Type B pancreatic cell (in vitro differentiated cells): ENCODE measurements at regions not wholly inside any gene's neighbourhood (a gene's known extent, or its start where the extent isn't known, plus 50 kb on each side); places are given as distances from the start of the nearest gene placed in this dataset.

Source experiments
- DNase-seq: peaks from one replicate; pipeline ENCODE4 v3.0.0; 2021; ENCODE audit warnings: mixed read lengths; ENCODE audit not compliant: unreplicated experiment; ENCODE audit errors: extremely low spot score
- H3K27ac Mint-ChIP-seq: 2 replicates; pipeline ENCODE4 v1.8.0; 2021; ENCODE audit warnings: mild to moderate bottlenecking, mixed read lengths
- H3K27me3 Mint-ChIP-seq: 2 replicates; pipeline ENCODE4 v1.8.0; 2021; ENCODE audit warnings: mixed read lengths
- H3K36me3 Mint-ChIP-seq: 2 replicates; pipeline ENCODE4 v1.8.0; 2021; ENCODE audit warnings: mixed read lengths
- H3K4me1 Mint-ChIP-seq: one replicate; pipeline ENCODE4 v1.8.0; 2021; ENCODE audit warnings: mixed read lengths; ENCODE audit not compliant: unreplicated experiment
- H3K4me3 Mint-ChIP-seq: 2 replicates; pipeline ENCODE4 v1.8.0; 2021; ENCODE audit warnings: mild to moderate bottlenecking, mixed read lengths
- H3K9me3 Mint-ChIP-seq: 2 replicates; pipeline ENCODE4 v1.8.0; 2021; ENCODE audit warnings: mixed read lengths
- TF ChIP-seq, protein P1 (sequence below): fragments of 200-600 bp; sonication (generic); conservative IDR thresholded peaks from 2 replicates; pipeline ENCODE4 v1.5.0; 2021; ENCODE audit warnings: antibody characterized with exemption, mild to moderate bottlenecking

DNA sequence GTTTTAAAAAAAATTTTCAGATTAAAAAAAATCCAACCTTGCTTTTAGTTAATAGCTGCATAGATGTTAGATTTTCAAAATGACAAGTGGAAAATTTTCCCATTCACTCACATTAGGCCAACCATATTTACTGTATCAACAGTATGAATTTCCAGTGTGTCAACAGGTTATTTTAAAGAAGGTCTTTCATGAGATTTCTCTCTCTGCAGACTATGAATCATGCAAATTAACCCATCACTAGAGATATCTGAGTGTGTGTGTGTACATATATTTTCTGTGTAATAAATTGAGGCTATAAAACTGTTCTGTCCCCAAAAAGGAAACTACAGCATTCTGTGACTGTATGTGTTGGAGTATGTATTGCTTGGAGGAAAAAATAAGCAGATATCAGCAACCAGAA, 305.6 kb downstream of the ARL4A start:
- Mint-ChIP-seq H3K4me1 (no peaks in the 10 kb centered on the region), H3K9me3 (peaks cover 4% of the 10 kb centered on the region), H3K27ac (no peak overlapping the region), H3K27me3 (no peaks in the 10 kb centered on the region), H3K36me3 (no peaks in the 10 kb centered on the region), H3K4me3 (no peak overlapping the region)
- TF ChIP-seq, protein P1, sequence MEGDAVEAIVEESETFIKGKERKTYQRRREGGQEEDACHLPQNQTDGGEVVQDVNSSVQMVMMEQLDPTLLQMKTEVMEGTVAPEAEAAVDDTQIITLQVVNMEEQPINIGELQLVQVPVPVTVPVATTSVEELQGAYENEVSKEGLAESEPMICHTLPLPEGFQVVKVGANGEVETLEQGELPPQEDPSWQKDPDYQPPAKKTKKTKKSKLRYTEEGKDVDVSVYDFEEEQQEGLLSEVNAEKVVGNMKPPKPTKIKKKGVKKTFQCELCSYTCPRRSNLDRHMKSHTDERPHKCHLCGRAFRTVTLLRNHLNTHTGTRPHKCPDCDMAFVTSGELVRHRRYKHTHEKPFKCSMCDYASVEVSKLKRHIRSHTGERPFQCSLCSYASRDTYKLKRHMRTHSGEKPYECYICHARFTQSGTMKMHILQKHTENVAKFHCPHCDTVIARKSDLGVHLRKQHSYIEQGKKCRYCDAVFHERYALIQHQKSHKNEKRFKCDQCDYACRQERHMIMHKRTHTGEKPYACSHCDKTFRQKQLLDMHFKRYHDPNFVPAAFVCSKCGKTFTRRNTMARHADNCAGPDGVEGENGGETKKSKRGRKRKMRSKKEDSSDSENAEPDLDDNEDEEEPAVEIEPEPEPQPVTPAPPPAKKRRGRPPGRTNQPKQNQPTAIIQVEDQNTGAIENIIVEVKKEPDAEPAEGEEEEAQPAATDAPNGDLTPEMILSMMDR = no peak
- DNase-seq = no peak

DNA sequence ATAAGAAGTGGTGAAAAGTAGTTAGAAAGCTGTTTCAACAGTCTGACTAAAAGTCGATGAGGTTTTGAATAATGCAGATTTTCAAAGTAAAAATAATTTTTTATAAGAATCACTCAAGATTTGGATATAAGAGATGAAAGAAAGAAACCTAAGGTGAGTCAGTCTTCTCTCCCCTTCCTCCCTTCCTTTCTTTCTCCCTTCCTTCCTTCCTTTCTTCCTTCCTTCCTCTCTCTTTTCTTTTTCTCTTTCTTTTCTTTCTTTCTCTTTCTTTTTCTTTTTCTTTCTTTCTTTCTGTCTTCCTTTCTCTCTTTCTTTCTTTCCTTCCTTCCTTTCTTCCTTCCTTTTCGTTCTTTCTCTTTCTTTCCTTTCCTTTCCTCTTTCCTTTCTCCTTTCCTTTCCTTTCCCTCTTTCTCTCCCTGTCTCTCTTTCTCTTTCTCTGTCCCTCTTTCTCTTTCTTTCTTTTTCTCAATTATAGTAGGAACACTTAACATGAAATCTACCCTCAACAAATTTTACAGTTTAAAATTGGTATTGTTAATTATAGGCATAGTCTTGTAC, 308.6 kb downstream of the ARL4A start:
- H3K36me3 Mint-ChIP-seq = no peaks in the 10 kb centered on the region
- H3K4me1 Mint-ChIP-seq = no peaks in the 10 kb centered on the region
- TF ChIP-seq, protein P1 = no peak
- no peaks in the 10 kb centered on the region for H3K27me3 Mint-ChIP-seq
- no peak for DNase-seq
- no peak overlapping the region for H3K27ac Mint-ChIP-seq
- no peak overlapping the region for H3K4me3 Mint-ChIP-seq
- peaks cover 11% of the 10 kb centered on the region for H3K9me3 Mint-ChIP-seq

DNA sequence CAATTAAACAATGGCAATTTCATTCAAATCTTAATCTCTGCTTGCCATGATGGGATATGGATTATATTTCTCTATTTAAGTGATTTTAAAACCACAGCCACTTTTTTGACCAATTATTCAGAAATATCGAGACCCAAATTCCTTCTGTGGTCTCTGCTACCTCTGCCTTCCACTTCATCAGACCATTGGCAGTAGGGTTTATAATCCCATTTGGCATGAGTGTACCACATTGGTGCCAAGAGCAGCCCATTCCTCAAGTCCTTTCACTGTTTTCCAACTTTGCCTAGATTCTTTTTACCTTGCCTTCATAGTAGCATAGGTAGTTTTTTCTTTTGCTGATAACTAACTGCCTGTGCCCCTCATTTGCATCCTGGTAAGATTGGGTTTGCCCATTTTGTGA, 319.9 kb downstream of the ARL4A start:
- Mint-ChIP-seq H3K27me3 (no peaks in the 10 kb centered on the region), H3K27ac (no peak overlapping the region), H3K36me3 (no peaks in the 10 kb centered on the region), H3K9me3 (peaks cover 8% of the 10 kb centered on the region), H3K4me3 (no peak overlapping the region), H3K4me1 (no peaks in the 10 kb centered on the region)
- TF ChIP-seq, protein P1 = no peak
- no peak for DNase-seq

DNA sequence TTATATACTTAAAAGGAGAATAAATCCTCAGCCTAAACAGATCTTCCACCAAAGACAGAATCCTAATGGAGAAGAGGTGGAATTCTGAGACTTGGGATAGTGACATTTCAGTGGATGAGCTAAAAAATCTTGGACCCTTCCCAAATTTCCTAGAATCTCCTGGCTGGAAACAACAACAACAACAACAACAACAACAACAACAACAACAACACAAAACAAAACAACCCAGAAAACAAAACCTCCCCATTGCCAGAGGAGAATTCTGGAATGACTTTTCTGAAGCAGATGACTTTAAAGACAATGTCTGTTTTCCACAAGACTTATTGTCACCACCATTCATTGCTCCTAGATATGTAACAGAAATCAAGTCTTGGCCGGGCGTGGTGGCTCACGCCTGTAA, 322.1 kb downstream of the ARL4A start:
- H3K4me1 Mint-ChIP-seq = no peaks in the 10 kb centered on the region
- no peak for DNase-seq
- no peaks in the 10 kb centered on the region for H3K36me3 Mint-ChIP-seq
- peaks cover 8% of the 10 kb centered on the region for H3K9me3 Mint-ChIP-seq
- TF ChIP-seq, protein P1 = no peak
- H3K27ac Mint-ChIP-seq = no peak overlapping the region
- no peak overlapping the region for H3K4me3 Mint-ChIP-seq
- no peaks in the 10 kb centered on the region for H3K27me3 Mint-ChIP-seq

DNA sequence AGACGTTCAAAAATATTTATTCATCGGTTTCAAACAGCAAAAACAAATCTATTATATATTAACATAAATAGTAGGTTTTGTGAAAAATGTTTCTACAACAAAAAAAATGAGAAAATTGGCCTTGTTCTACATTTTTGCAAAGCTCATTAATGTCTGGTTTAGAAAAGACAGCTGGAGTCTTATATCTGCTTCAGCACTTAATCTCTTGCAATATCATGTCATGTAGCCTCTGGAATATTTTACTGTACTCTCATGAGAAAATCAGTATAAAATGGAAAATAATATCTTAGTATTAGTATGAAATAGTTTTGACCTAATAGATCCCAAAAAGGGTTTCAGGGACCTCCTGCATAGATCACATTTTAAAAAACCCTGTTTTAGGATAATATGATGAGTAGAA, 326.6 kb downstream of the ARL4A start:
- Mint-ChIP-seq H3K4me1 (peaks cover 20% of the 10 kb centered on the region), H3K27me3 (no peaks in the 10 kb centered on the region), H3K9me3 (peaks cover 8% of the 10 kb centered on the region), H3K36me3 (no peaks in the 10 kb centered on the region), H3K4me3 (no peak overlapping the region), H3K27ac (no peak overlapping the region)
- no peak for DNase-seq
- TF ChIP-seq, protein P1 = no peak

DNA sequence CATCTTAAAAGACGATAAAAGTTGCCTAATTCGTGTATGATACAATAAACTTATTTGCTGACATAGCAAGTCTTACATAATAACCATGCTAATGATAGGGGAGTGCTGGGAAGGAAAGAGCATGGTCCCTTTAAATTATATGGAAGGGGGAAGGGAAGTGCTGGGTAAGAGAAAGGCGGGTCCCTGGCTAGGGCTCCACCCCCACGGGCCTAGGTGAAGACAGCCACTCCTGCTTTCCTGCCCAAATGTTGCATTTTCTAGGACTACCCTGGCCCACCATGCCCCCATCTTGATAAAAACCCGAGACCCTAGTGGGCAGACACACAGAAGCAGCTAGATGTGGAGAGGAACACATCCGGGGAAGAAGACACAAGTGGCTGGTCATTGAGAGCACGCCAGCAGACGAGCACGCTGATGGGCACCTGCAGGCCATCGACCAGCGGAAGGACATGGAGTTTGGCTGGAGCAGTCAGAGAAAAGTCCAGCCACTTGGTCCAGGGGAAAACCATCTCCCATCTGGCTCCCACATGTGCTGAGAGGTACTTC, 328.7 kb downstream of the ARL4A start:
- no peak for DNase-seq
- H3K4me1 Mint-ChIP-seq = peaks cover 20% of the 10 kb centered on the region
- TF ChIP-seq, protein P1 = no peak
- H3K36me3 Mint-ChIP-seq = no peaks in the 10 kb centered on the region
- peaks cover 3% of the 10 kb centered on the region for H3K9me3 Mint-ChIP-seq
- no peaks in the 10 kb centered on the region for H3K27me3 Mint-ChIP-seq
- no peak overlapping the region for H3K27ac Mint-ChIP-seq
- H3K4me3 Mint-ChIP-seq = no peak overlapping the region
